Muscle layer of colon (tissue), 2 donors: ENCODE measurements at regions not wholly inside any gene's neighbourhood (a gene's known extent, or its start where the extent isn't known, plus 50 kb on each side); places are given as distances from the start of the nearest gene placed in this dataset.

ENCODE experiments used
- H3K27ac ChIP-seq: one replicate; pipeline ENCODE4 v1.7.0; 2013; ENCODE audit warnings: low read depth, mild to moderate bottlenecking, low read length, moderate library complexity
- H3K27me3 ChIP-seq, 2 donors: one replicate each; pipeline ENCODE4 v1.7.0; 2013; ENCODE audit warnings: low read length in 2 of 2, mild to moderate bottlenecking in 2 of 2; ENCODE audit not compliant: insufficient read depth in 2 of 2, control insufficient read depth in 1 of 2
- H3K36me3 ChIP-seq: one replicate; pipeline ENCODE4 v1.7.0; 2013; ENCODE audit warnings: mild to moderate bottlenecking, low read length; ENCODE audit not compliant: insufficient read depth
- H3K4me1 ChIP-seq: one replicate; pipeline ENCODE4 v1.7.0; 2013; ENCODE audit warnings: mild to moderate bottlenecking, low read length; ENCODE audit not compliant: insufficient read depth
- H3K4me3 ChIP-seq, 2 donors: one replicate each; pipeline ENCODE4 v1.7.0; 2013; ENCODE audit warnings: low read length in 2 of 2, low read depth in 1 of 2, mild to moderate bottlenecking in 1 of 2, moderate library complexity in 1 of 2
- H3K9ac ChIP-seq: one replicate; pipeline ENCODE4 v1.7.0; 2013; ENCODE audit warnings: low read length
- H3K9me3 ChIP-seq: one replicate; pipeline ENCODE4 v1.7.0; 2013; ENCODE audit warnings: mild to moderate bottlenecking, low read length
- donor health status: abdominal sarcoma.
- donor health status: Adenocarcinoma of cecum.

- H3K9me3 ChIP-seq, result no peaks in the 10 kb centered on the region
- no peaks in the 10 kb centered on the region for H3K27me3 ChIP-seq
- no peak overlapping the region for H3K9ac ChIP-seq
- no peak overlapping the region for H3K27ac ChIP-seq
- H3K4me1 ChIP-seq, result no peaks in the 10 kb centered on the region
- no peaks in the 10 kb centered on the region for H3K36me3 ChIP-seq
- no peak overlapping the region for H3K4me3 ChIP-seq
Measured at GRCh38 chr4:136314686-136315085, 1217.6 kb downstream of the PCDH18 start.

GRCh38 chr4:136311774-136312173 is 1220.5 kb downstream of the PCDH18 start:
- no peaks in the 10 kb centered on the region for H3K9me3 ChIP-seq
- no peaks in the 10 kb centered on the region for H3K4me1 ChIP-seq
- no peak overlapping the region for H3K9ac ChIP-seq
- H3K36me3 ChIP-seq, result no peaks in the 10 kb centered on the region
- H3K4me3 ChIP-seq, result no peak overlapping the region
- no peaks in the 10 kb centered on the region for H3K27me3 ChIP-seq
- H3K27ac ChIP-seq, result no peak overlapping the region

- Histone ChIP-seq H3K27ac (no peak overlapping the region), H3K4me1 (no peaks in the 10 kb centered on the region), H3K27me3 (no peaks in the 10 kb centered on the region), H3K36me3 (no peaks in the 10 kb centered on the region), H3K9ac (no peak overlapping the region), H3K4me3 (no peak overlapping the region), H3K9me3 (no peaks in the 10 kb centered on the region)
Measured at GRCh38 chr4:136307765-136308164, 1224.5 kb downstream of the PCDH18 start.

GRCh38 chr4:136306361-136306760 is 1225.9 kb downstream of the PCDH18 start:
- no peak overlapping the region for H3K4me3 ChIP-seq

GRCh38 chr4:136302566-136302965 is 1229.7 kb downstream of the PCDH18 start:
- Histone ChIP-seq H3K9ac (no peak overlapping the region), H3K4me1 (no peaks in the 10 kb centered on the region), H3K4me3 (no peak overlapping the region), H3K27me3 (no peaks in the 10 kb centered on the region), H3K9me3 (no peaks in the 10 kb centered on the region), H3K36me3 (no peaks in the 10 kb centered on the region), H3K27ac (no peak overlapping the region)

More at GRCh38 chr4:136306361-136306760, 1225.9 kb downstream of the PCDH18 start:
- H3K9me3 ChIP-seq, result no peaks in the 10 kb centered on the region
- no peaks in the 10 kb centered on the region for H3K4me1 ChIP-seq
- H3K27ac ChIP-seq, result no peak overlapping the region
- H3K27me3 ChIP-seq, result no peaks in the 10 kb centered on the region
- no peaks in the 10 kb centered on the region for H3K36me3 ChIP-seq
- no peak overlapping the region for H3K9ac ChIP-seq

- Histone ChIP-seq H3K9me3 (no peaks in the 10 kb centered on the region), H3K4me3 (no peak overlapping the region), H3K36me3 (no peaks in the 10 kb centered on the region), H3K27me3 (no peaks in the 10 kb centered on the region), H3K4me1 (no peaks in the 10 kb centered on the region), H3K9ac (no peak overlapping the region), H3K27ac (no peak overlapping the region)
Measured at GRCh38 chr4:136301749-136302495, 1230.4 kb downstream of the PCDH18 start.

- Histone ChIP-seq H3K36me3 (no peaks in the 10 kb centered on the region), H3K9ac (no peak overlapping the region), H3K9me3 (no peaks in the 10 kb centered on the region), H3K27ac (no peak overlapping the region), H3K27me3 (no peaks in the 10 kb centered on the region), H3K4me1 (no peaks in the 10 kb centered on the region), H3K4me3 (no peak overlapping the region)
Measured at GRCh38 chr4:136283977-136284376, 1248.3 kb downstream of the PCDH18 start.

GRCh38 chr4:136281889-136282288 is 1250.4 kb downstream of the PCDH18 start:
- no peak overlapping the region for H3K4me3 ChIP-seq
- H3K9ac ChIP-seq, result no peak overlapping the region
- no peaks in the 10 kb centered on the region for H3K27me3 ChIP-seq
- H3K4me1 ChIP-seq, result no peaks in the 10 kb centered on the region
- no peaks in the 10 kb centered on the region for H3K9me3 ChIP-seq
- no peak overlapping the region for H3K27ac ChIP-seq
- no peaks in the 10 kb centered on the region for H3K36me3 ChIP-seq

GRCh38 chr4:136281307-136281706 is 1251.0 kb downstream of the PCDH18 start:
- H3K27me3 ChIP-seq, result no peaks in the 10 kb centered on the region
- H3K4me1 ChIP-seq, result no peaks in the 10 kb centered on the region
- no peak overlapping the region for H3K4me3 ChIP-seq
- no peaks in the 10 kb centered on the region for H3K9me3 ChIP-seq
- H3K9ac ChIP-seq, result no peak overlapping the region
- H3K27ac ChIP-seq, result no peak overlapping the region
- H3K36me3 ChIP-seq, result no peaks in the 10 kb centered on the region

- Histone ChIP-seq H3K36me3 (no peaks in the 10 kb centered on the region), H3K9me3 (no peaks in the 10 kb centered on the region), H3K4me1 (no peaks in the 10 kb centered on the region)
Measured at GRCh38 chr4:136277741-136278140, 1254.6 kb downstream of the PCDH18 start.

GRCh38 chr4:136246876-136247275 is 1285.4 kb downstream of the PCDH18 start:
- Histone ChIP-seq H3K9ac (no peak overlapping the region), H3K36me3 (no peaks in the 10 kb centered on the region), H3K27me3 (no peaks in the 10 kb centered on the region), H3K27ac (no peak overlapping the region), H3K4me1 (no peaks in the 10 kb centered on the region), H3K4me3 (no peak overlapping the region), H3K9me3 (no peaks in the 10 kb centered on the region)

More at GRCh38 chr4:136277741-136278140, 1254.6 kb downstream of the PCDH18 start:
- no peak overlapping the region for H3K9ac ChIP-seq
- H3K27ac ChIP-seq, result no peak overlapping the region
- H3K27me3 ChIP-seq, result no peaks in the 10 kb centered on the region
- no peak overlapping the region for H3K4me3 ChIP-seq
